A549 (cell line): ENCODE measurements at regions not wholly inside any gene's neighbourhood (a gene's known extent, or its start where the extent isn't known, plus 50 kb on each side); places are given as distances from the start of the nearest gene placed in this dataset.
A peak's percentile ranks its signal among the peaks of the same experiment; 100 is the strongest.

Source experiments
- ATAC-seq, 2 experiments: fragments of 200-7000 bp in 1 of 2; fragments of >200 bp in 1 of 2; cut with Nextera tagmentation in 1 of 2; cut with Tn5 transposase in 1 of 2; 3 replicates each; pipeline versions ENCODE4 v1.8.0 to v1.9.1; 2018 to 2020; ENCODE audit warnings: mild to moderate bottlenecking in 1 of 2, moderate library complexity in 1 of 2
- CTCF ChIA-PET: fragments of 300-600 bp; sonication (Branson Sonifier 250); formaldehyde crosslinking; extraction: SDS; loops from one replicate; lab custom pipeline; 2021; ENCODE audit warnings: antibody characterized with exemption, inconsistent platforms; lab: Yijun Ruan, JAX
- POLR2A ChIA-PET: fragments of 350-600 bp; formaldehyde crosslinking; extraction: SDS; loops from one replicate; lab custom pipeline; 2021; ENCODE audit warnings: antibody characterized with exemption, inconsistent platforms; lab: Yijun Ruan, JAX
- DNase-seq, 2 experiments: peaks; one replicate each; pipeline versions ENCODE4 v3.0.0 to v3.0.0-alpha.2; 2011 to 2016; ENCODE audit warnings: low read depth in 1 of 2, low spot score in 1 of 2
- FAIRE-seq: peaks from 2 replicates; lab custom pipeline; 2011; peaks lifted over from hg19 to GRCh38; lab: Jason Lieb, UNC
- H3K27ac ChIP-seq, 2 experiments: fragments of >200 bp; sonication (Bioruptor Twin); formaldehyde crosslinking; 3 replicates each; pipeline ENCODE4 v1.5.1; 2016 to 2017
- H3K4me1 ChIP-seq: fragments of >200 bp; sonication (Bioruptor Twin); formaldehyde crosslinking; 3 replicates; pipeline ENCODE4 v1.6.1; 2016
- H3K4me2 ChIP-seq: fragments of >200 bp; sonication (Bioruptor Twin); formaldehyde crosslinking; 3 replicates; pipeline ENCODE4 v1.6.1; 2016
- H3K4me3 ChIP-seq: fragments of >200 bp; sonication (Bioruptor Twin); formaldehyde crosslinking; 3 replicates; pipeline ENCODE4 v1.5.1; 2016
- H3K9me3 ChIP-seq: fragments of >200 bp; sonication (Bioruptor Twin); formaldehyde crosslinking; 3 replicates; pipeline ENCODE4 v1.6.1; 2016
- CBX2 ChIP-seq: fragments of 200-600 bp; sonication (generic); IDR thresholded peaks from 2 replicates; pipeline ENCODE4 v1.6.1; 2016; ENCODE audit warnings: low read depth, mild to moderate bottlenecking, borderline replicate concordance
- CBX8 ChIP-seq: fragments of 200-600 bp; sonication (generic); IDR thresholded peaks from 2 replicates; pipeline ENCODE4 v1.6.1; 2016
- CHD2 ChIP-seq: fragments of 150-350 bp; IDR thresholded peaks from 2 replicates; pipeline ENCODE4 v1.6.1; 2014; ENCODE audit warnings: low read length; ENCODE audit not compliant: partially characterized antibody
- ESRRA ChIP-seq: fragments of 150-350 bp; IDR thresholded peaks from 2 replicates; pipeline ENCODE4 v1.6.1; 2014; ENCODE audit warnings: mild to moderate bottlenecking, low read length, borderline replicate concordance
- FOSL2 ChIP-seq, 2 experiments: fragments of 450-650 bp in 1 of 2; fragments of >200 bp in 1 of 2; sonication (Bioruptor Twin) in 1 of 2; formaldehyde crosslinking; IDR thresholded peaks; 2 replicates each; pipeline versions ENCODE4 v1.5.0 to v1.6.1; 2016 to 2020; ENCODE audit warnings: mild to moderate bottlenecking in 1 of 2, moderate library complexity in 1 of 2
- FOXS1 ChIP-seq: fragments of 250-450 bp; sonication (Bioruptor Pico); IDR thresholded peaks from 2 replicates; pipeline ENCODE4 v1.5.0; 2020; ENCODE audit warnings: mild to moderate bottlenecking, moderate library complexity
- HOXB5 ChIP-seq: fragments of 250-450 bp; sonication (Bioruptor Pico); IDR thresholded peaks from 2 replicates; pipeline ENCODE4 v1.5.0; 2020; ENCODE audit warnings: mild to moderate bottlenecking, moderate library complexity
- KDM5A ChIP-seq: fragments of 200-600 bp; sonication (generic); IDR thresholded peaks from 2 replicates; pipeline ENCODE4 v1.6.1; 2016; ENCODE audit warnings: antibody characterized with exemption, mild to moderate bottlenecking
- MAFK ChIP-seq: fragments of 450-650 bp; IDR thresholded peaks from 2 replicates; pipeline ENCODE4 v1.6.1; 2014; ENCODE audit not compliant: partially characterized antibody
- MAZ ChIP-seq: fragments of 150-350 bp; IDR thresholded peaks from 2 replicates; pipeline ENCODE4 v1.6.1; 2014; ENCODE audit warnings: antibody characterized with exemption, low read depth, low read length, borderline replicate concordance
- MYC ChIP-seq: IDR thresholded peaks from 2 replicates; pipeline ENCODE4 v1.6.1; 2012; ENCODE audit warnings: mild to moderate bottlenecking, inconsistent platforms, low read length, improper control_type of control experiment, borderline replicate concordance
- NFE2L2 ChIP-seq: fragments of 150-350 bp; conservative IDR thresholded peaks from 2 replicates; pipeline ENCODE4 v1.6.1; 2014; ENCODE audit warnings: low read length
- NR3C1 ChIP-seq: fragments of >200 bp; sonication (Bioruptor Twin); formaldehyde crosslinking; IDR thresholded peaks from 3 replicates; pipeline ENCODE4 v1.6.1; 2017
- POLR2AphosphoS2 ChIP-seq: conservative IDR thresholded peaks from 2 replicates; pipeline ENCODE4 v1.6.1; 2012; ENCODE audit warnings: low read length, improper control_type of control experiment, inconsistent platforms
- RARB ChIP-seq: fragments of 250-450 bp; sonication (Bioruptor Pico); IDR thresholded peaks from 2 replicates; pipeline ENCODE4 v1.8.0; 2021; ENCODE audit warnings: mild to moderate bottlenecking, moderate library complexity
- TP53 ChIP-seq: fragments of 250-450 bp; sonication (Bioruptor Pico); IDR thresholded peaks from 2 replicates; pipeline ENCODE4 v1.5.0; 2021; ENCODE audit warnings: mild to moderate bottlenecking, moderate library complexity
- ZFP36 ChIP-seq: fragments of 450-650 bp; IDR thresholded peaks from 2 replicates; pipeline ENCODE4 v1.6.1; 2014; ENCODE audit warnings: borderline replicate concordance; ENCODE audit not compliant: partially characterized antibody
- ZNF302 ChIP-seq: fragments of 250-450 bp; sonication (Bioruptor Pico); IDR thresholded peaks from 2 replicates; pipeline ENCODE4 v1.9.0; 2021; ENCODE audit warnings: inconsistent platforms, mild to moderate bottlenecking, moderate library complexity
- WGBS: methylation state at CpG from one replicate; pipeline ENCODE4 v1.1.6; 2017; ENCODE audit errors: missing lambda C conversion rate; 5-methylcytosine and 5-hydroxymethylcytosine counted together
- TF ChIP-seq, protein P1 (sequence below): fragments of 450-650 bp; IDR thresholded peaks from 2 replicates; pipeline ENCODE4 v1.6.1; 2014; ENCODE audit warnings: antibody characterized with exemption
- TF ChIP-seq, protein P2 (sequence below): IDR thresholded peaks from 2 replicates; pipeline ENCODE4 v1.6.1; 2012
- TF ChIP-seq, protein P3 (sequence below): fragments of >200 bp; sonication (Bioruptor Twin); formaldehyde crosslinking; IDR thresholded peaks from 3 replicates; pipeline ENCODE4 v1.5.1; 2016
- TF ChIP-seq, protein P4 (sequence below): fragments of 250-450 bp; sonication (Bioruptor Pico); IDR thresholded peaks from 2 replicates; pipeline ENCODE4 v1.5.0; 2020; ENCODE audit warnings: low read depth, mild to moderate bottlenecking, moderate library complexity

DNA sequence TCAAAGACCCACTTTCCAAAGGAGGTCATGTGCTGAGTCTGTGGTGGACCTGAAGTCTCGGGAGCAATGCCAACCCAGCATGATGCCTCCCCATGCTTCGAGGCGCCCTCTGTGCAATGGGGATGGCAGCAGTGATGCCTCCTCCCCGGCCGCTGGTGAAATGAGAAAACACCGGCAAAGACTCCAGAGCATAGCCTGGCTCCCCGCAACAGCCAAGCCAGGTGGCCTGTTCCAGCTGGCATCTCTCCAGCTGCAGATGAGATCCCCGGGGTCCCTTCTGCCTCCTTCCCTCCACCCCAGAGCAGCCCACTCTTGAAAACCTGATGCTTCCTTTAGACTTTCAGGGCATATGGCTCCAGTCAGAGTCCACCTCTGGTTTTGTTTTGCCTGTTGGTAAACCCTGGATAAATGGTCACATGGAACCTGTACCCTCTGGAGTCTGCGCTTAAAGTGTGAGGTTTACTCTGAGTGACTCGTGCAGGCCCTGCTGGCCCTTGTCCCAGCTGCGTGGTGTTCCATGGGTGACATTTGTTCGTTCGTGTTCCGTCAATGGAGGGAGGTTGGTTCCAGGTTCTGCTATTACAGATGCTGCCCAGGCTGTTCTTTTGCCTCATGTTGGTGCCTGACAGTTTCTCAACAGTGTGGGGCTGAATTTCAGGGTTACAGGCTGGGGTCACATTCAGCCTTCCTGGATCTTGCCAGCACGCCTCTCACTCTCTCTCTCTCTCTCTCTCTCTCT lies 181.8 kb upstream of the CIBAR2 start:
- FAIRE-seq, result no peak
- ATAC-seq, result no peak
- H3K4me2 ChIP-seq, result no peak overlapping the region
- no peak for DNase-seq
- TF ChIP-seq TP53, result no peak
- TF ChIP-seq CBX8, result no peak
- TF ChIP-seq MAFK, result no peak
- no peak for TF ChIP-seq MAZ
- CTCF ChIA-PET, result interaction anchor here (1.2 to 4.5 kb wide), 2 partner anchors 8 to 19 kb away, joined by 4 to 46 read pairs; no protein-coding TSS in a partner anchor
- WGBS, result 79% methylated on average over 15 of the region's 15 CpGs
- POLR2A ChIA-PET, result no interaction called here
- H3K9me3 ChIP-seq, result no peaks in the 10 kb centered on the region
- no peak overlapping the region for H3K27ac ChIP-seq
- no peak overlapping the region for H3K4me3 ChIP-seq
- H3K4me1 ChIP-seq, result peaks cover 7% of the 10 kb centered on the region; the same call in 2 of the 3 replicates

DNA sequence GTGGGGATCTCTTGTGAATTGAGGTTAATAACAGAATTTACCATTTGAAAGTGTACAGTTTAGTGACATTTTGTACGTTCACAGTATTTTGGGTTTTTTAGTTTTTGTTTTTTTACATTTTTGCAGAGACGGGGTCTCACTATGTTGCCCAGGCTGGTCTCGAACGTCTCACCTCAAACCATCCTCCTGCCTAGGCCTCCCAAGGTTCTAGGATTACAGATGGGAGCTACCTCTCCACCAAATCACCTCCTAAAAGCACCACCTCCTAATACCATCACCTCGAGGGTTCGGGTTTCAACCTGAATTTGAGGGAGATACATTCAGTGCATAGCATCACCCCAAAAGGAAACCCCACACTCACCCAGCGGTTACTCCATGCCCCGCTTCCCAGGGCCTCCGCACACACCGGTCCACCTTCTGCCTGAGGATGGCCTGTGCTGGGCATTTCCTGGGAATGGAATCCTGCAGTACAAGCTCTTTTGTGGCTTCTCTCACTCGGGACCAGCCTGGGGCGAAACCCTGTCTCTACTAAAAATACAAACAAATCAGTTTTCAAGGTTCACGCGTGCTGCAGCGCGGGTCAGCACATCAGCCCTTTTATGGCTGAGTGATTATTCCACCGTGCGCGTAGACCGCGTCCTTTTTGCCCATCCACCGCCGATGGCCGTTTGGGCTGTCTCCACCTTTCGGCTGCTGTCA lies 182.7 kb upstream of the CIBAR2 start:
- no peak for TF ChIP-seq ZNF302
- TF ChIP-seq, protein P1, sequence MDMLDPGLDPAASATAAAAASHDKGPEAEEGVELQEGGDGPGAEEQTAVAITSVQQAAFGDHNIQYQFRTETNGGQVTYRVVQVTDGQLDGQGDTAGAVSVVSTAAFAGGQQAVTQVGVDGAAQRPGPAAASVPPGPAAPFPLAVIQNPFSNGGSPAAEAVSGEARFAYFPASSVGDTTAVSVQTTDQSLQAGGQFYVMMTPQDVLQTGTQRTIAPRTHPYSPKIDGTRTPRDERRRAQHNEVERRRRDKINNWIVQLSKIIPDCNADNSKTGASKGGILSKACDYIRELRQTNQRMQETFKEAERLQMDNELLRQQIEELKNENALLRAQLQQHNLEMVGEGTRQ, result no peak
- no peak for TF ChIP-seq MAZ
- no peak for TF ChIP-seq MYC
- no peak for TF ChIP-seq ESRRA
- no peak for TF ChIP-seq NFE2L2
- TF ChIP-seq, protein P2, sequence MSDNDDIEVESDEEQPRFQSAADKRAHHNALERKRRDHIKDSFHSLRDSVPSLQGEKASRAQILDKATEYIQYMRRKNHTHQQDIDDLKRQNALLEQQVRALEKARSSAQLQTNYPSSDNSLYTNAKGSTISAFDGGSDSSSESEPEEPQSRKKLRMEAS, result no peak
- TF ChIP-seq KDM5A, result no peak
- ATAC-seq (no peak), FAIRE-seq (no peak), DNase-seq (no peak)
- ChIA-PET POLR2A (no interaction called here), CTCF (interaction anchor here (0.8 to 4.5 kb wide), 3 partner anchors 9 to 75 kb away, joined by 3 to 46 read pairs (median 3); no protein-coding TSS in a partner anchor)
- no peaks in the 10 kb centered on the region for H3K9me3 ChIP-seq
- 87% methylated on average over 25 of the region's 25 CpGs for WGBS
- no peak overlapping the region for H3K27ac ChIP-seq
- peaks cover 7% of the 10 kb centered on the region; the same call in 2 of the 3 replicates for H3K4me1 ChIP-seq
- no peak overlapping the region for H3K4me3 ChIP-seq
- H3K4me2 ChIP-seq, result no peak overlapping the region

DNA sequence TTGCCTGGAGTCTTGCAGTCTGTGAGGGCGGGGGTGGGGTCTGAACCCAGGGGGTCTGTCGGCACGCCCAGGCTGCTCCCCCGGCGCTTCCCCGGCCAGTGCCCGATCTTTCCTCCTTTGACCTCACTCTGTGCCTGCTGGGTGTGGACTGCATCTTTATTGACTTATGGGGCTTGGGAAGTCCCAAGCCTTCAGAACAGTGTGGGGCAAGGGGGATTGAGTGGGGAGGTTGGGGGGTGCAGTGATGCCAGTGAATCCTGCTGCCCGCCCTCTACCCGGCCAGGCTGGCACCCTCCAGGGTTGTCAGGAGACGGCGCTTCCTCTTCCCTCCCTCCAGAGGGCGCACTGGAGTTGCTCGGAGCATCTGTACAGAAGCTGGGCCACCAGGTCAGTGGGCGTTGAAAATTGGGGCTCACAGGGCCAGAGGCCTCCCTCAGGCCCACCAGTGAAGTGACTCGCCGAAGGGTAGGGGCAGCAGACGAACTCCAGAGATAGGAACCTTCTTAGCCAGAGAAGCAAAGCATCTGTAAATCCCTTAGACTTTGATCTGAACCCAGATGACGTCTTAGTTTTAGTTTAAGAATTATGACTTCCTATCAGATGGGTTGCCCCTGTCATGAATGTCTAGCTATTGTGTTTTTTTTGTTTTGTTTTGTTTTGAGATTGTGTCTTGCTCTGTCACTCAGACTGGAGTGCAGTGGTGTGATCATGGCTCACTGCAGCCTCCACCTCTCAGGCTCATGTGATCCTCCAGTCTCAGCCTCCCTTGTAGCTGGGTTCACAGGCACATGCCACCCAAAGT lies 184.8 kb upstream of the CIBAR2 start:
- H3K4me3 ChIP-seq, result no peak overlapping the region
- H3K27ac ChIP-seq, result no peak overlapping the region
- ChIA-PET POLR2A (interaction anchor here (0.6 kb wide), 1 partner anchor 1461 kb away, joined by 8 read pairs; no protein-coding TSS in a partner anchor), CTCF (interaction anchor here (0.6 to 4.5 kb wide), 34 partner anchors 8 to 557 kb away, joined by 3 to 46 read pairs (median 4); partner anchors contain the start of gene CIBAR2)
- 33% methylated on average over 16 of the region's 18 CpGs for WGBS
- H3K4me1 ChIP-seq, result peaks cover 7% of the 10 kb centered on the region; the same call in 2 of the 3 replicates
- ATAC-seq (peak; percentile 88 to 98), FAIRE-seq (no peak), DNase-seq (peak; percentile 53 to 79)
- peak overlapping the region; percentile 43; the same call in 2 of the 3 replicates for H3K4me2 ChIP-seq
- no peaks in the 10 kb centered on the region for H3K9me3 ChIP-seq
- TF ChIP-seq, protein P3, sequence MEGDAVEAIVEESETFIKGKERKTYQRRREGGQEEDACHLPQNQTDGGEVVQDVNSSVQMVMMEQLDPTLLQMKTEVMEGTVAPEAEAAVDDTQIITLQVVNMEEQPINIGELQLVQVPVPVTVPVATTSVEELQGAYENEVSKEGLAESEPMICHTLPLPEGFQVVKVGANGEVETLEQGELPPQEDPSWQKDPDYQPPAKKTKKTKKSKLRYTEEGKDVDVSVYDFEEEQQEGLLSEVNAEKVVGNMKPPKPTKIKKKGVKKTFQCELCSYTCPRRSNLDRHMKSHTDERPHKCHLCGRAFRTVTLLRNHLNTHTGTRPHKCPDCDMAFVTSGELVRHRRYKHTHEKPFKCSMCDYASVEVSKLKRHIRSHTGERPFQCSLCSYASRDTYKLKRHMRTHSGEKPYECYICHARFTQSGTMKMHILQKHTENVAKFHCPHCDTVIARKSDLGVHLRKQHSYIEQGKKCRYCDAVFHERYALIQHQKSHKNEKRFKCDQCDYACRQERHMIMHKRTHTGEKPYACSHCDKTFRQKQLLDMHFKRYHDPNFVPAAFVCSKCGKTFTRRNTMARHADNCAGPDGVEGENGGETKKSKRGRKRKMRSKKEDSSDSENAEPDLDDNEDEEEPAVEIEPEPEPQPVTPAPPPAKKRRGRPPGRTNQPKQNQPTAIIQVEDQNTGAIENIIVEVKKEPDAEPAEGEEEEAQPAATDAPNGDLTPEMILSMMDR, result peak; percentile 64
- TF ChIP-seq RARB (CRISPR knock-in tag) (no peak), POLR2AphosphoS2 (no peak), NR3C1 (no peak), FOSL2 (IDR thresholded peaks at IDR 0.05) (no peak), FOSL2 (CRISPR knock-in tag; IDR thresholded peaks at IDR 0.05) (no peak), KDM5A (no peak), CBX2 (no peak), CHD2 (no peak), HOXB5 (CRISPR knock-in tag) (no peak), FOXS1 (CRISPR knock-in tag) (no peak), ZFP36 (no peak)
- TF ChIP-seq, protein P4, sequence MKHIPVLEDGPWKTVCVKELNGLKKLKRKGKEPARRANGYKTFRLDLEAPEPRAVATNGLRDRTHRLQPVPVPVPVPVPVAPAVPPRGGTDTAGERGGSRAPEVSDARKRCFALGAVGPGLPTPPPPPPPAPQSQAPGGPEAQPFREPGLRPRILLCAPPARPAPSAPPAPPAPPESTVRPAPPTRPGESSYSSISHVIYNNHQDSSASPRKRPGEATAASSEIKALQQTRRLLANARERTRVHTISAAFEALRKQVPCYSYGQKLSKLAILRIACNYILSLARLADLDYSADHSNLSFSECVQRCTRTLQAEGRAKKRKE, result no peak
